Brain microvascular endothelial cell (primary cell): ENCODE measurements at regions not wholly inside any gene's neighbourhood (a gene's known extent, or its start where the extent isn't known, plus 50 kb on each side); places are given as distances from the start of the nearest gene placed in this dataset.

Source experiments
- DNase-seq: peaks from one replicate; pipeline ENCODE4 v3.0.0-alpha.2; 2020
- H3K27ac ChIP-seq: fragments of 250-450 bp; sonication (Bioruptor Pico); 2 replicates; pipeline ENCODE4 v1.5.1; 2020; ENCODE audit warnings: mild to moderate bottlenecking, moderate library complexity
- H3K27me3 ChIP-seq: fragments of 250-450 bp; sonication (Bioruptor Pico); replicated peaks from 2 replicates; pipeline ENCODE4 v1.5.1; 2020; ENCODE audit warnings: mild to moderate bottlenecking
- H3K36me3 ChIP-seq: fragments of 250-450 bp; sonication (Bioruptor Pico); replicated peaks from 2 replicates; pipeline ENCODE4 v1.5.1; 2020; ENCODE audit warnings: mild to moderate bottlenecking
- H3K4me3 ChIP-seq: 2 replicates; pipeline ENCODE4 v1.5.1; 2011; ENCODE audit warnings: low read depth, mild to moderate bottlenecking, control low read depth, low read length, moderate library complexity
- CTCF ChIP-seq: IDR thresholded peaks from 2 replicates; pipeline ENCODE4 v1.5.1; 2011; ENCODE audit warnings: low read depth, mild to moderate bottlenecking, moderate library complexity, low read length, control low read depth, inconsistent platforms; ENCODE audit errors: missing control alignments
- in situ Hi-C: cut with HindIII; loops from 2 replicates; pipeline ENCODE4 v1.10.0; 2017; ENCODE audit warnings: low sequenced_read_pairs, low pct_ligation_motif_present

GRCh38 chr3:25094932-25095685, 333.0 kb upstream of the RARB start:
- DNase-seq: no peak
- in situ Hi-C loops: no loop called here
- Histone ChIP-seq H3K4me3 (no peak overlapping the region), H3K27ac (no peak overlapping the region), H3K27me3 (no peaks in the 10 kb centered on the region), H3K36me3 (no peaks in the 10 kb centered on the region)
- no peak for TF ChIP-seq CTCF

GRCh38 chr3:25096536-25096935, 331.5 kb upstream of the RARB start:
- Histone ChIP-seq H3K27ac (no peak overlapping the region), H3K4me3 (no peak overlapping the region), H3K27me3 (no peaks in the 10 kb centered on the region), H3K36me3 (no peaks in the 10 kb centered on the region)
- TF ChIP-seq CTCF: no peak
- in situ Hi-C loops: no loop called here
- no peak for DNase-seq

- H3K27me3 ChIP-seq: no peaks in the 10 kb centered on the region
- H3K4me3 ChIP-seq: no peak overlapping the region
- DNase-seq: no peak
- no peaks in the 10 kb centered on the region for H3K36me3 ChIP-seq
- TF ChIP-seq CTCF: no peak
- no peak overlapping the region for H3K27ac ChIP-seq
- in situ Hi-C loops: no loop called here
Measured at GRCh38 chr3:25097023-25097422, 331.0 kb upstream of the RARB start.

GRCh38 chr3:25099666-25100065, 328.4 kb upstream of the RARB start:
- Histone ChIP-seq H3K27me3 (no peaks in the 10 kb centered on the region), H3K36me3 (no peaks in the 10 kb centered on the region), H3K27ac (no peak overlapping the region), H3K4me3 (no peak overlapping the region)
- DNase-seq: no peak
- TF ChIP-seq CTCF: no peak
- in situ Hi-C loops: no loop called here

GRCh38 chr3:25103391-25103790, 324.7 kb upstream of the RARB start:
- no peak for TF ChIP-seq CTCF
- DNase-seq: no peak
- no peaks in the 10 kb centered on the region for H3K27me3 ChIP-seq
- H3K36me3 ChIP-seq: no peaks in the 10 kb centered on the region
- H3K27ac ChIP-seq: no peak overlapping the region
- in situ Hi-C loops: no loop called here
- no peak overlapping the region for H3K4me3 ChIP-seq

- TF ChIP-seq CTCF: no peak
- Histone ChIP-seq H3K36me3 (no peaks in the 10 kb centered on the region), H3K4me3 (no peak overlapping the region), H3K27ac (no peak overlapping the region), H3K27me3 (no peaks in the 10 kb centered on the region)
- DNase-seq: no peak
- in situ Hi-C loops: no loop called here
Measured at GRCh38 chr3:25107918-25108617, 320.0 kb upstream of the RARB start.
